Eye (tissue), 1 donor: ENCODE measurements at regions not wholly inside any gene's neighbourhood (a gene's known extent, or its start where the extent isn't known, plus 50 kb on each side); places are given as distances from the start of the nearest gene placed in this dataset.
"Not testable (repeated sequence)": the region's sequence is repeated elsewhere in the genome, so short reads cannot be mapped to it uniquely, and the experiment has no call there.

Experiments used
- DNase-seq: peaks from one replicate; pipeline ENCODE4 v3.0.0-alpha.2; 2015

DNA sequence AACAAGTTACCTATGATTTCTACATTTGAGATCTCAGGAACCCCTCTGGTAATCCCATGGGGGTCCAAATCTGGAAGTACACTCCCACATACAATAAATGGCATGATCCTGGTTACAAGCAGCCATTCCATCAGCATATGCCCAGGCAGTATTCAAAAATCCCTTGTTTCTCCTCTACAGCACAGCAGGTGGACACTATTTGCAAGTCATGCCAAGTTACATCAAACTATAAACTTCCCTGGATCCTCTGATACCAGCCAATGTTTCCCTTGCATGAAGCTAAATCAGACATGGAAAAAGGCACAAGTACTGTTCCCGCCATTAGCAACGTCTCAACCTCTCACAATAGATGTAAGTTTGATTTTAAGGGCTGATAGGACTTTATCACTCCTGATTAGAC, 134.5 kb upstream of the PRSS16 start:
- DNase-seq, result no peak

DNA sequence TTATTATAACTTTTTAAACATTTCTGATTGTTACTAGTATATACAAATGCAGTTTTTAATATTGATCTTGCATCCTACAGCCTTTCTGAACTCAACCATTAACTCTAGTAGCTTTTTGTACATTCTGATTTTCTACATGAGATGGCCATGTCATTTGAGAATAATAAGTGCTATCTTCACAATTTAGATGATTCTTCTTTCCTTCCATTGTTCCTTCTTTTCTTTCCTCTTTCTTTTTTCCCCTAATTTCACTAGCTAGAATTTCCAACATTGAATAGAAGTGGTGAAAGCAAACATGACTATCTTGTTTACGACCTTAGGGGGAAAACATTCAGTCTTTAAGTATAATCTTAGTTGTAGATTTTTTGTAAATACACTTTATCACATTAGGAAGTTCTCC, 128.2 kb upstream of the PRSS16 start:
- DNase-seq, result no peak

DNA sequence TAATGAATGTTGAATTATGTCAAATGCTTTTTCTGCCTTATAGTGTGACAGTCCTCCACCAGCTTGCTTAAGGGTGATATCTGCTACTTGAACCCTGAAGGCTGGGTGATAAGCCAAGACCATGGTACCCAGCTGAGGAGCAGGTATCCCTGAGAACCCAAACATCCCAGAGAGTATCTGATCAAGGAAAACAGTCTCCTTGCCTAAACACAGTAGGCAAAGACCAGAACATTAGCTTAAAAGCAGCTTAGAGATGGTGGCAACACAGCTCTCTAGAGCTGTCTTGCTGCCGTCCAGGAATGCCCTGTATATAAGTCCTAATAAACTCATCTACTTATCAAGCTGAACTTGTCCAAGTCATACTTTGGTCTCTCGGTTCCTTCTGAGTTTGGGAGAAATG, 127.7 kb upstream of the PRSS16 start:
- DNase-seq, result no peak

DNA sequence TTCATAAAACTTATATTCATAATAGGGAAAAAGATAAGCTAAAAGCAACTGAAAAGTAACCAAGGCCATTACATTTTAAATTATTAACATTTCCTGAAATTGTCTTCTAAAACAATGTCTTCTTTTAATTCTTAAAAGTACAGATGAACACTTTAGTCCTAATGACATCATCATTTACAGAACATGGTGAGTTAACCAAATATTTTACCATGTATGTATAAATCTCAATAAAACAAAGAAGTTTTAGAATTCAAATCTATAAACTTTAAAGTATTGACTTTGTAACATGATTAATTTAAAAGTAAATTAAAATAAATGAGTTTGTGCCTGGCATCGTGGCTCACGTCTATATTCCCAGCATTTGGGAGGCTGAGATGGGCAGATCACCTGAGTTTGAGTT, 125.9 kb upstream of the PRSS16 start:
- no peak for DNase-seq

DNA sequence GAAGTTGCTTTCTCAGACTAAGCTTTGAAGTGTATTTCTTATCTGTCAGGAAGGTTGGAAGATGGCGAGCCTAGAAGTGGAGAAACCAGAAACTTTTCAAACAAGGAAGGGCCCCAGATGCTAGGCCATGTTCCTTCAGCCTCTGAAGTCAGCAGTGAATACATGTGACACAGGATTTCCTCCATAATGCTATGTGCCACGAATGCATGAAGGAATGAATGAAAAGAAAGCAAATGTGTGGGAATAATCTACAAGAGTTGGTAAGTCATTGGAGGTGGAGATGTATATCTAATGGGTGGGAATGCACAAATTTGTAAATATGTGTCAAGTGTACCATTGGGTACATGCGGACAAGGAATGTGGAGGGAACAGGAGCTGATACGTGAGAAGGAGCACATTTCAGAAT, 123.2 kb upstream of the PRSS16 start:
- no peak for DNase-seq

DNA sequence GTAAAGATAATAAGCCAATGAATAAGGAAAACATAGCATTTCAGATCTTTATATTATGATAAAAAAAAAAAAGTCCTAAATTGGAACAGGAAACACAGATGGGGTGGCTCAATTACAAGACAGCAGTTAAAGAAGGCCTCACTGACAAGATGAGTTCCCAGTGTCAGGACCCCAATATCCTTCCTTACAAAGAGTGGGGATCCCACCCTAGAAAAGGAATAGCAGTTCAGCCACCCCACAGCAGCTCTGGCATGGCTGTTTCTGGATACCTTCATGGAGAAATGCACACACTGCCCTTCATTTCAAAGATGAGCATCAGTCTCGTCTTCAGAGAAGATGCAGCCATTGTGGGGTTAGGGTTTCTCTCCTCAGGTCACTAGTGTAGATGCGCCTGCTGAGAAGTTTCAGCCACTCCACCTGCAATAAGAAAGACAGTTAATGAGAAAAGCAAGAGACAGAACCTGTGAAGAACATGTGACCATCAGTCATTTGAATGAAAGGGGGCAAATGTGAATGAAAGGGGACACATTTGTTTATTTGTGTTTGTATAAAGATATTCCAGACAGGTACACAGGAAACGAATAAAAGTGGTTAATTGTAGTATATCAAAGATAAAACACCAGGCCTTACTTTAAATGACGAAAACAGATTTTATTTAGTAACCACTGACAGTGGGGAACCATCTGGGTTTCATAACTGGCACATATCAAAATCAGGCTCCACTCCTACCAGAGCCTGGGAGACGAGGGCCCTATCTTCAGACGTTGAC, 121.3 kb upstream of the PRSS16 start:
- DNase-seq, result no peak

DNA sequence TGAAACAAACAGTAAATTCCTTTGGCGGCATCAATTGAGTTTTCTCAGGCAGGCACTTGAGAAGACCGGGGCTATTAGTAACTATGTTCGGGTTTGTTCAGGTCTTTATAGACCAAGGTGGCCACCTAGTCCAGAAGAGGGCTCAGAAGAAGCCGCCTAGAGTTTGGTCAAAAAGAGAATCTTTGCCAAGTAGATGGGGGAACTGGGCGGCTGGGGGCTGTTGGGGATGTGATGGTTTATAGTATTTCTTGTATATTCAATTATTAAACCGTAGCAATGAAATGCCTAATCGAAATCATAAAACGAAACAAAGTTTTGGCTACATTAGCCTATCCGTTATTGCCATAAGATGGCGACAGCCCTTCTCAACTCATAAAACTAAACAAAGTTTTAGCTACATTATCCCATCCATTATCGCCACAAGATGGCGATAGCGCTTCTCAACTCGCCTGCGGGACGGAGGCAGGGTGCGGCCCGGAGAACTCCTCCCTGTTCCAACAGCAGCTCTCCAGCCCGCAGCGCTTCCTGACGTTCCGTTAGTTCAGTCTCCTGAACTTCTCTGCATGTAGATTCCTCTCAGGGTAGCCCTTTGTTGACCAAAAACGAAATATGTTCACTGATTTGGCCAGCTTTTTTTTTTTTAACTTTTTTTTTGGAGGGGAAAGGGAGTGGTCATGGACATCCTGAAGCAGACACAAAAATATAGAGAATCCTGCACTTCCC, 120.5 kb upstream of the PRSS16 start:
- peak; percentile 96 for DNase-seq

DNA sequence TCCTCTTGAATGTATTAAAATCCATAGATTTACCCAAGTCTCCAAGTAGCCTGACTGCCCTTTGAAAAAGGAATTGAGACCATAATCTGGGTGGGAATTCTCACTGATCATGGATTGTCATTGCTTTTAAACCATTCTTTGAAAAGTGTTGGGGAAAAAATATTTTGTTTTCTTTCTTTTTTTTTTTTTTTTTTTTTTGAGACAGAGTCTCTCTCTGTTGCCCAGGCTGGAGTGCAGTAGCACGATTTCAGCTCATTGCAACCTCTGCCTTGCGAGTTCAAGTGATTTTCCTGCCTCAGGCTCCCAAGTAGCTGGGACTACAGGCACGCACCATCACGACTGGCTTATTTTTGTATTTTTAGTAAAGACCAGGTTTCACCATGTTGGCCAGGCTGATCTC, 119.6 kb upstream of the PRSS16 start:
- DNase-seq, result peak; percentile 20

DNA sequence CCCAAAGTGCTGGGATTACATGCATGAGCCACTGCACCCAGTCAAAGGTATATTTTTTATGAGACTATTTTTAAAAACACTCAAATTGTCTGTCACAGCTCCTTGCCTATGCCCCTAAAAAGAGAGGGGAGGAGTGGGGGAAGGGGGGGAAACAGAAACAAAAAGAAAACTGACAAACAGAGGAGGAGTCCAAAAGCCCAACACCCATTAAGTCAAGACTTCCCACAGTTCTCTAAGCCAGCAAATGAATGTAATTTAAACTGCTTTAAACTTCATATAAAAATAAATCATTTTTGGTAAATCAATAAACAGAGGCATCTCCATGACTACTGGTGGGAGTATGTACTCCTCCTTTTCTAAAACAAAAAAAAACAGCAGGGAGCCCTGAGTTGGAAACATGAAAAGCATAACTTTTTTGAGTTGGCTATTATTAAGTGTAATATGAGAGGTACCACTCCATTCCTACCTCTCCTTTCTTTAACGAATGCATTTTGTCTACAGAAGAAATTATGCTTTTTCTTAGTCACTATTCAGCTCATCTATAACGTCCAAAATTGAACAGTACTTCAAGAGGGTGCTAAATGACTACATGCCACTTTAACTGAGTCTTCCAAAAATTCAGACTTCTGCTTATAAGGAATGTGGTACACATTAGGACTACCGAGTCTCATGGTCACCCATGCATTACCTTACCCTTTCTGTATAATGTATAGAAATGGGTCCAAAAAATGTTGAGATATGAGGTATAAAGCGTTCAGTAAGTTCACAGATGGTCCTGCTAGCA, 119.0 kb upstream of the PRSS16 start:
- DNase-seq, result peak; percentile 3

DNA sequence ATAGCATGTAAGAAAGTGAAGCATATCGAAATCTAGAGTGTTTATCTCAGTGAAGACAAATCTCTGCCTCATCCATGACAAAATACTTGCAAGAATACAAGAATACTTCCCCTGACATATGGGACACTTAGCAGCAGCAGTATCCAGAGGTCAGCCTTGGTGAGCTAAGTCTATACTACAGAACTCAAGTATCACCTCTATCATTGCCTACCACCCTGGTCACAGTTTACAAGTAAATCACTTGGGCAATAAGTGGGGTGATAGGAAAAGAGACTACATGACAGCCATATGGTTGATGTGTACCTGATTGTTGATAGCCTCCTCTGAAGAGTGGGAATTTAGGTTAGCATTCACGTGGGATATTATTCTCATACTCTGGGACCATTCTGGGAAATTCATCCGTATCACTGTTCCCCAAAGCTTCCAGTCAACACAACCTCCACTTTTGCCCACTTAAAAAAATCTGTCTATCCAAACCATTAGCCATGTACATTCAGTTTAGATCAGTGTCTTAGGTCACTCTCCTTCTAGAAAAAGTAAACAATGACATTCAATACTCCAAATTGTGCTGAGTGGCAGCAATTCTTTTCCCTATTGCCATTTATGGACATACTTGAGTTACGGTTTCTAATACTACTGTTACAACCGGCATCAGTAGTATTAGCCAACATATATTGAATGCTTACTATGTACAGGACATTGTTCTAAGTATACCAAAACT, 118.2 kb upstream of the PRSS16 start:
- DNase-seq, result peak; percentile 2

DNA sequence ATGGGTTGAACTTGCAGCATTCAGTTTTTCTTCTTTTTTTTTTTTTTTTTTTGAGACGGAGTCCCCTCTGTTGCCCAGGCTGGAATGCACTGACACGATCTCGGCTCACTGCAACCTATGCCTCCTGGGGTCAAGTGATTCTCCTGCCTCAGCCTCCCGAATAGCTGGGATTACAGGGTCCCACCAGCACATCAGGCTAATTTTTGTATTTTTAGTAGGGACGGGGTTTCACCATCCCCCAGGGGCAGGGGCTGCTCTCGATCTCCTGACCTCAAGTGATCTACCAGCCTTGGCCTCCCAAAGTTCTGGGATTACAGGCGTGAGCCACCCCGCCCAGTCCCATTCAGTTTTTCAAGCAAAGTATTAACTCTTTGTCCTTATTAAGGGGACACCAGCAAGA, 117.6 kb upstream of the PRSS16 start:
- DNase-seq, result no peak

DNA sequence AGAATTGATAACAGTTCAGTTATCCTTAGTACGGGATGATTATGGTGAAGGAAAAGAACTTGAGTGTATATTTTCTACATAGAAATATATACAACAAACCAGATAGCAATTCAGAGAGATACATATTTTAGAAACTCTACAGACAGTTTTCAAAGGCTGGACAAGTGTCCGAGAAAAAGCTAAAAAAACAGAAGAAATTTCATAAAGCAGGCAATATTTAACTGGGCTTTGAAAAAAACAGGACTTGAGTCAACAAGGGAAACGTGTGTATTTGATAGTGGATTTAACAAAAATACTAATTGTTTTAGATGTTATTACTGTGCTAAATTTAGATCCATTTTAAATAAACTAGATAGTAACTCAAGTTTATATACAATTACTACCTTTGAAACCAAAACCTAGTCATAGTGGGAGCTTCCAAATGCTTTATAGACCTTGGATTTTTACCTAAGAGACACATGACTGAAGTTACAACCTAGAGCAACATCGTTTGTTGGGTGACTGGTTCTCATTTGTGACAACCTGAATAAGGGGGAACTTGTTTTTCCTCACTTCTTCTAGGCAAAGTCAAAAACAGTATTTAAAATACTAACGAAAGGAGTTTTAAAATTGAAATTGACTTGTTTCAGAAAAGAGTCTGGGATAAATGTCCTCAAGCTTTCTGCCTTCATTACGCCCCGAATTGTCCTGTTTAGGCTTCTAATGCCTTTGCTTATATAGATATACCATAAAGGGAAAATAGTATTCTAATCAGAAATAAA, 116.7 kb upstream of the PRSS16 start:
- no peak for DNase-seq

DNA sequence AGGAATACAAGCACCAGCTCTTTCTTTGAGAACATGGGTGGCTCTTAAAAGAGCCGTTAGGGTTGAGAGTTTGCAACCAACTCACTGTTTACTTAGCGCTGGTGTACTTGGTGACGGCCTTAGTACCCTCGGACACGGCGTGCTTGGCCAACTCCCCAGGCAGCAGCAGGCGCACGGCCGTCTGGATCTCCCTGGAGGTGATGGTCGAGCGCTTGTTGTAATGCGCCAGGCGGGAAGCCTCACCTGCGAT, 115.3 kb upstream of the PRSS16 start:
- DNase-seq, result not testable (repeated sequence)

DNA sequence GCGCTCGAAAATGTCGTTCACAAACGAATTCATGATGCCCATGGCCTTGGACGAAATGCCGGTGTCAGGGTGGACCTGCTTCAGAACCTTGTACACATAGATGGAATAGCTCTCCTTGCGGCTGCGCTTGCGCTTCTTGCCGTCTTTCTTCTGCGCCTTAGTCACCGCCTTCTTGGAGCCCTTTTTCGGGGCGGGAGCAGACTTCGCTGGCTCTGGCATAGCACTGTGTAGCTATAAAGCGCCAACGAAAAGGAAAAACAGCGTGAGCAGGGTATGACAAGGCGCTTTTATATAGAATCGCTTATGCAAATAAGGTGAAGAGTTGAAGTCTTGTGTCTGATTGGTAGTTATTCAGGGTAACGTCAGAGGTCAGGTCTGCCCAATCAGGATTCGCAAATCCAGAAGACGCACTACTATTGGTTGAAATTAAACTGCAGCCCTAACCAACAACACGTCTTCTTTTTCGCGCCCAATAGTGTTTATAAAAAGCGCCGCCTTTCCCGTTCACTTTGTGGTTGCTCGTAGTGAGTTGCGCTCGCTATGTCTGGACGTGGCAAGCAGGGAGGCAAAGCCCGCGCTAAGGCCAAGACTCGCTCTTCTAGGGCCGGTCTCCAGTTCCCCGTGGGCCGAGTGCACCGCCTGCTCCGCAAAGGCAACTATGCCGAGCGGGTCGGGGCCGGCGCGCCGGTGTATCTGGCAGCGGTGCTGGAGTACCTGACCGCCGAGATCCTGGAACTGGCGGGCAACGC, 114.8 kb upstream of the PRSS16 start:
- peak; percentile 100 for DNase-seq

DNA sequence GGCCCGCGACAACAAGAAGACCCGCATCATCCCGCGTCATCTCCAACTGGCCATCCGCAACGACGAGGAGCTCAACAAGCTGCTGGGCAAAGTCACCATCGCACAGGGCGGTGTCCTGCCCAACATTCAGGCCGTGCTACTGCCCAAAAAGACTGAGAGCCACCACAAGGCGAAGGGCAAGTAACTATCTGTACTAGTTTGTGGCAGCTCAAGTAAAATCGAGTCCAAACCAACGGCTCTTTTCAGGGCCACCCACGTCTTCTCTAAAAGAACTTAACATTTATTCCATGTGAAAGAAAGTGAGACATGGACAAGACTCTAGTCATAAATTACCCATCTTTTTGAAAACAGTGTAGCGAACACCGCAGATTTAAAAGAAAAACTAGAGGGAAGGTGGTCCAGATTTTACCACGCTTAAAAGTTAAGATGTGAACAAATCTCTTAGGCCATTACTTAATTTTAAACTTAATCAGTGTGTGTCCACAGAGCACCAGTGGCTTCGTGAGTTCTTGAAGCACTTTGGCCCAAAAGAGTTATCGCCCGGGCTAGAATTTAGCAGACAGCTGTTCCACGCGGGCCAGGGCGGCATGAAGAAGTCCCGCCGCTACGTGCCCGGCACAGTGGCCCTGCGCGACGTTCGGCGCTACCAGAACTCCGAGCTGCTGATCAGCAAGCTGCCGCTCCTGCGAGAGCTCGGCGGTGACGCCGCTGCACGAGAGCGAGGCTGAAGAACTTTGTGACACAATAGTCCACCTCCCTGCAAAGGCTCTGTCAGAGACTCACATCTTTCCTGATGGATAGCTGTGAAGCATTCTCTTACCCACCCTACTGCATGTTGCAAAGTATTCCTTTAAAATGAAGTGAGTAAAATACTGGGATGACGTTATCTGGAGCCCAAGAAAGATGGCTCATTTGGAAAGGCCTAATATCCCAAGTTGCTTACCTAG, 113.9 kb upstream of the PRSS16 start:
- peak; percentile 90 for DNase-seq

DNA sequence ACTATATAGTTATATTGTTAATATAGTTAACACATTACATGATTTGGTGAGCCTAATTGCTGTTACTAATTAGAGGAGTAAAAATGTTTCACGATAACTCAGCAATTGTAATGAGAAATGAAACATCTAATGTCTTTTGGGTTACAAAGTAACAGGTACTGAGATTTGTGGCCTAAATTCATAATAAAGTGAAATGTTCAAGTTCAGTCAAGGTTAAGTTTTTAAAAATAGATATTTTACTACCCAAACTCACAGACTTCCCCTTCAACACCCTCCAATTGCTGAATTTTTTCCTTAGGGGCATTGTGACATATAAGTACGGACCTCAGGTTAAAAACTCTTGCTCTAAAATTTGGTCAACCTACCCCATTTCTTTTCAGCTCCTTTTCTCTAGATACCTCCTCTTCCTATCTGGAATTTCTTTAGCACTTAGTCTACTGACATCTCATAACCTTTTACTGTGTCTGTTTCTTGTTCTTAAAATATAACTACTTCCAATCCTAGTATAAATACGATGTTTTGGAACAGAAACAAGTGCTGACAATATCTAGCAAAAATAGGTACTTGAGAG, 112.3 kb upstream of the PRSS16 start:
- DNase-seq, result no peak

DNA sequence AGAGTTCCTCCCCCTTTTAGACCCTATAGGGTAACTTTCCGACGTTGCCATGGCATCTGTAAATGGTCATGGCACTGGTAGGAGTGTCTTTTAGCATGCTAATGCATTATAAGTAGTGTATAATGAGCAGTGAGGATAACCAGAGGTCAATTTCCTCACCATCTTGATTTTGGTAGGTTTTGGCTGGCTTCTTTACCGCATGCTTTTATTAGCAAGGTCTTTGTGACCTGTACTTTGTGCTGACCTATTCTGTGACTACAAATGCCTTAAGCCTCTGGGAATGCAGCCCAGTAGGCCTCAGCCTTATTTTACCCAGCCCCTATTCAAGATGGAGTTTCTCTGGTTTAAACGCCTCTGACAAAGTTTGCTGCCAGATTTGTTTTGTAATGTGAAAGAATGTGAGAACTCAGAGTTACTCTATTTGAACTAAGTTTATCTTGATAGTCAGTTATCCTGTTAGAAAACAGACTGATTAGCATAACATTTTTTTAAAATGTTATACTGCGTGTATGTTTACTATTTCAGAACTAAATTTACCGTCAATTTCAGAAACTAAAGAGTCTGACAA, 111.3 kb upstream of the PRSS16 start:
- DNase-seq, result no peak

DNA sequence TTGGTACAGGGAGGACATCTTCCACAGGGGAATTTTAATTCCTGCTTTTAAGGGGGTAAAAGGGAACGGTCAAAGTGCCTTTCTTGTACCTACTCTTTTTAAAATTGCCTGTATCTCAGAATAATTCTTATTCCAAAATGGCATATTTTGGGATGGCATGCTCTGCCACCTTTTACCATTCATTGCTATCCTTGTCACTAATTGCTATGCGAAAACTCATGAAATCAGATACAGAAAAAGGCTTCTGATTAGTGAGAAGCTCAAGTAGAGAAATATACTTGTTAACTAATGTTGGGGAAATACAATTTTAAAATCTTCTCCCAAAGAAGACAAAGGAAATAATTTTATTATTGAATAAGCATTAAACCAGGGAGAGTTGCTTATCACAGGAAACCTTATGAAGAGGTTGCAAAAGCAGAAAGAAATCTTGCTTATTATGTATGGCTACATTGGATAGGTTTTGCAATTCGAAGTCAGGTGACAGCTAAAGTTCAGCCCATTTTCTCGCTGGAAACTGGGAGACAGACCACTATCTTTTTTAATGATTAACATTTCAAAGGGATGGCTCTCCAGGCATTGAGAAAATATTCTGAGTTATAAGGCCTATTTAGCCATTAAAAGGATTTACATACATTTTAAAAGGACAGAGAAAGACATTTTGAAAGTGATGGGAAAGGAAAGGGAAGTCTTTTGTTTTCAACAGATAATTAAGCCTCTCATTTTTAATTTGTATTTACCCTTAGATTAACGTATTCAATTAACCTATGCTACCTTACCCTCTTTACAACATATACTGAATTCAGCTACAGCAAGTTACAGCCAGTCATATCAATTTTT, 110.3 kb upstream of the PRSS16 start:
- no peak for DNase-seq

DNA sequence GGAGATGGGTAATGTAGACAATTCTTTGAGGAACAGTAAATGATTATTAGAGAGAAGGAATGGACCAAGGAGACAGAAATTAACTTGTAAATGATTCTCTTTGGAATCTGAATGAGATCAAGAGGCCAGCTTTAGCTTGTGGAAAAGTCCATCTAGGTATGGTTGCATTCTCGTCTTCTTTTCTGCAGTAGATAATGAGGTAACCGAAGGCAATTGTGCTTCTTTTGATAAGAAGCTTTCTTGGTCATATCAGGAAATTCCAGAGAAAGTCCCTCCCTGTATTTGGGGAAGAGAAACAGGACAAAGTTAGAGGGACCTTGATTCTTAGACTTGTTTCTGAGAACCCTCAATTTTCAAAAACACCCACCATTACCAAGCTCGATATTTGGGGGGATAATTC, 109.1 kb upstream of the PRSS16 start:
- no peak for DNase-seq
